Activated T-helper 1 cell treated with anti-CD3 and anti-CD28 coated beads, Interleukin-2, amount 50 U/mL, for 16 hours (primary cell): ENCODE measurements at regions not wholly inside any gene's neighbourhood (a gene's known extent, or its start where the extent isn't known, plus 50 kb on each side); places are given as distances from the start of the nearest gene placed in this dataset.
"Not testable (repeated sequence)": the region's sequence is repeated elsewhere in the genome, so short reads cannot be mapped to it uniquely, and the experiment has no call there.

Source experiments
- DNase-seq, 2 donors: peaks; one replicate each; pipeline ENCODE4 v3.0.0-alpha.2; 2020; ENCODE audit warnings: low read depth in 1 of 2, low spot score in 1 of 2

DNA sequence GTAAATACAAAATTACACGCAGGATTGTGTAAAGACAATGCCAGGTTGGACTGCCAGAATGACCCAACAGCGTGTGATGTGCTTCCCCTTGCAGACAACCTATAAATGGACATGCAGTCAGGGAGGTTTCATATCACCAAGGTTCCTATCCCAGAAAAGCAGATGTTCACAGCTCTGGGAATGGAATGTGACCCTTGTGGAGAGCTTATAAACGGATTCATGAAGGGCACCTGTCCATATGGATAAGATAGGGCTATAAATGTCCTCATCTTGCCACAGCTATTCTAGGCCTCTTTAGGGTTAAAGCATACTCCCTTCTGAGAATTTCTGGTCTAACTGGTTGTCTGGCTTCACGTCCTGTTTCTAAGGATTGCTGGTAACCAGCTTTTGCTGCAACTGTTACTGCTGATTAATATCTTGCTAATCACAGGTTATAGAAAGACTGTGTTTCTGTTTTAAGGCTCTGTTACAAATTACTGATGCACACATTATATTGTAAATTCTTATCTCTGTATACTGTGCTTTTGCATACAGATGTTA lies 285.4 kb upstream of the HSFY2 start:
- DNase-seq, result no peak

DNA sequence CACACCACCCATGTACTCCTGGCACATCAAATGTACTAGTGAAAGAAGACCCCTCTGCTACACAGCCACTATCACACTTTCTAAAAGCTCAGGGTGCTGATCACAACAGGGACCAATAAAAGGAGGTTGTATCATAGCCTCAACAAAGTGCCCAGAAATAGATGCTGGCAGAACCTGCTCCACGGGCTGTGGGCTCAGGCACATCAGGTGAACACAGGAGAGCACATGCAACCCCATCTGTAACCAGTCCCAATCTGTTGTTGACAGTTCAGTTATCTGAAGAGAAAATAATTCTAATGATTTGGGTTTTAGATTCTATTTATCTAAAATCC lies 282.6 kb upstream of the HSFY2 start:
- DNase-seq, result no peak

- no peak for DNase-seq
Measured at GRCh38 chrY:19055232-19056137, 281.9 kb upstream of the HSFY2 start.

GRCh38 chrY:19053806-19054205 lies 280.3 kb upstream of the HSFY2 start:
- no peak for DNase-seq

DNA sequence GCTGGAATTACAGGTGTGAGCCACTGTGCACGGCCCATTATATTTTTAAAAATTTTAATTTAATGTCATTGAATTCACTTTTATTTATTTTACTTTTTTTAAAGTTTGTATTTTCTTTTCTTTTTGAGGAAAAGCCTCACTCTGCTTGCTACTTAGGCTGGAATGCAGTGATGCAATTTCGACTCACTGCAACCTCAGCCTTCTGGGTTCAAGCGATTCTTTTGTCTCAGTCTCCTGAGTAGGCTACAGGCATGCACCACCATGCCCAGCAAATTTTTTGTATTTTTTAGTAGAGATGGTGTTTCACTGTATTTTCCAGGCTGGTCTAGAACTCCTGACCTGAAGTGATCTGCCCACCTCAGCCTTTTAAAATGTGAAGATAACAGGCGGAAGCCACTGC lies 277.5 kb upstream of the HSFY2 start:
- no peak for DNase-seq

DNA sequence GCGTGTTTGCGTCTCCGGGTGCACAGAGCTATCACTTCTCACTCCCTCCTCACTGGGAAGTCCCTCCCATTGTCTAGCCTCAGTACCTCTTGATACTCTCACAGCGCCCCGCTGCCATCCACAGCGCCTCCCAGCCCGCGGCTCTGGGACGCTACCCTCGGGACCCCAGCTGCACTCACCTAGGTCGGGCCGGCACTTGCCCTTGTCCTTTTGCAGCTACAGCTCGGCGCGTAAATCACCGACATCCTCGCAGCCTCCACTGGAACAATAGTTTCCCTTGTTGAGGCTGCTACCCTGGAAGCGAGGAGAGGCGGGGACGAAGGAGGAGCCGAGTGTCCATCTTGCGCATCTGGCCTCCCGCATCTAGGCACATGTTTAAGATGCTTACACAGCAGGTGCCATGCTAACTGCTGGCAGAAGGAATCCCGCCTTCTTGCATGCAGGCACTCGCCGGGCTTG lies 269.5 kb upstream of the HSFY2 start:
- DNase-seq, result no peak

GRCh38 chrY:19042306-19042958 lies 268.9 kb upstream of the HSFY2 start:
- no peak for DNase-seq

DNA sequence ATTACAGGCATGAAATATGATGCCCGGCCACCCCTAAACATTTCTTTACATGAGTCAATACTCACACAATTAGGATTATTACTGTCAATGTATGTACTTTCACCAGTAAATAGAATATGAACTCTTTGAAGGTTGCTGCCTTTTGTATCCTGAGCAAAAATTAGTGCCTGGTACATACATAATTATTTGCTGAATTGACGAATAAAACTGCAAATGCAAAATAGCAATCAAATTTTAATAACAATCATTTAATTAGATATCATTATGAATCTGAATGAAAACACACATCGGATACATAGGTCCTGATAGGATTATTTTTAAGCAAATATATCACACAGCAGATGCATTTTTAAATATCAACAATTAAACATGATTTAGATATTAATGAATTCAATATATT lies 253.1 kb upstream of the HSFY2 start:
- no peak for DNase-seq

DNA sequence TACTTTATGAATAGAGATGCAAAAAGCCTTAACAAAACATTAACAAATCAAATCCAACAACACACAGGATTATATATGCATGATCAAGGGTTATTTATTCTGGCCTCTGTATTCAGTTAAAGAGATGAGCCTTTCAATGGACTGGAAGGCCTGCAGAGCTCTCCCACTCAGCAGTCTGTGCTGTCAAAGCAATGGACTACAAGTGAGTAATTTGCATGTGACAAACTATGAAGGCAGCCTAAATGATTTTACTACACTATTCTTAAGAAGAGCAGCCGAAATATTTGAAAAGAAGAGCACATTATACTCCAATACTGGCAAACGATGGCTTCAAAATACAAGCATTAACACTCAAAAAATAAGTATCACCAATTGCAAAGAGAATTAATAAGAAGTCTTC lies 250.4 kb upstream of the HSFY2 start:
- DNase-seq, result no peak

GRCh38 chrY:19020193-19020592 lies 246.7 kb upstream of the HSFY2 start:
- no peak for DNase-seq

DNA sequence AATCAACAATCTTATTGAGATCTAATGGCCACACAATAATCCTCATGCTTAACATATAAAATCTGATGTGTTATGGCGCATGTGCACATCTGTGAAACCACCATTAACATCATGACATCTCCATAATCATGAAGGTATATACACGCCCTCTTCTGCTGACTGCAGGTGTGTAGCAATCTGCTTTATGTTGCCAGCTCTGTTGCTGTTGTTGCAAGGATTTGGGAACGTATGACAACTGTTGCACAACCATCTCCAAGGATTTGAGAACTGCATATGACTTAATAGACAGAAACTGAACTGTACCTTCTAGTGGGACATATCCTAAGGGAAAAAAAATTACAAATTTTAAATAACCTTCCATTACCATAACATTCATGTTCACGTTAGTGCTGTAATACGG lies 243.5 kb upstream of the HSFY2 start:
- no peak for DNase-seq

DNA sequence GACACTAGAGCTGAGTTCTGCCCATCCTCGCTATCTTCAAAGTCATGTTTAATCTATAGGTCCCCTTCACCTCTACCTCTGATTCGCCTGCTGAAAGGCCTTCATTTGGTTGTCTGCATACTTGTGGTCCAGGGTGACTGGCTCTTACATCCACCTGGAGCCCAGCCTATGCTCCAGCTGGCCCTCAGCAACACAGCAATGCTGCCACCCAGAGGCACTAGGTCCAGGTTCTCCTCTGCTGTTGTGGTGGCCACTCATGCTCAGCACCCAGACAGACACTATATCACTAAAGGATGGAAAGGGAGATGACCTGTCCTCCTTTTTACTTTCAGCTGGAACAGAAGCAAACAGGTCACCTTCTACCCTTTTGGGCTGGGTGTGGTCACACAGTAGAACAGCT lies 242.3 kb upstream of the HSFY2 start:
- no peak for DNase-seq

DNA sequence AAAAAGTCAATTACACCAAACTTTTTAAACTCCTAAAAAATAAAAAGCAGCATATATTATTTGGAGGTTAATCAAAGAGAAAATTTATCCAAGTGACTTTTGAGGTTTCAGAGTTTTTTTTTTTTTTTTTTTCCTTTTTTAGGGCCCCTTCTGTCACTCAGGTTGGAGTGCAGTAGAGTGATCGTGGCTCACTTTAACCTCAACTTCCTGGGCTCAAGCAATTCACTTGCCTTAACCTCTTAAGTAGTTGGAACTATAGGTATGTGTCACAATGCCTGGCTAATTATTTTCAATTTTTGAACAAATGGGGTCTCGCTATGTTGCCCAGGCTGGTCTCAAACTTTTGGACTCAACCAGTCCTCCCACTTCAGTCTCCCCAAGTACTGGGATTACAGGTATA lies 241.7 kb upstream of the HSFY2 start:
- no peak for DNase-seq

- no peak for DNase-seq
Measured at GRCh38 chrY:19012985-19013384, 239.4 kb upstream of the HSFY2 start.

DNA sequence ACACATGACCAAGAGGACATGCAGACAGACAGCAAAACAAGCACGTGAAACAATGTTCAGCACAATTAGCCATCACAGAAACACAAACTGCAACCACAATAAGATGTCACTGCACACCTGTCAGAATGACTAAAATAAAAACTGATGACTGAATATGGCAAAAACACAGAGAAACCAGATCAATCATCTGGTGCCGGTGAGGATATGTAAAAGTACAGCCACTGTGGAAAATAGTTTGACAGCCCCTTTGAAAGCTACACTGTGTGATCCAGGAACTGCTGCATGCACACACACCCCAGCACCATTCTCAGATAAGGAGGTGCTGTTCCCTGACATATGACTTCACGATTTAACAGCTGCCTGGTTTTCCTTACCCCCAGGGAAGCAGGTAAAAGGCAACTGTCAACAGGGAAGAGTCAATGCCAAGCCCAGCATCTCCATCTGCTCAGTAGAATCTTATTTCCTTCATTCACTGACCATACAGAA lies 238.1 kb upstream of the HSFY2 start:
- no peak for DNase-seq

DNA sequence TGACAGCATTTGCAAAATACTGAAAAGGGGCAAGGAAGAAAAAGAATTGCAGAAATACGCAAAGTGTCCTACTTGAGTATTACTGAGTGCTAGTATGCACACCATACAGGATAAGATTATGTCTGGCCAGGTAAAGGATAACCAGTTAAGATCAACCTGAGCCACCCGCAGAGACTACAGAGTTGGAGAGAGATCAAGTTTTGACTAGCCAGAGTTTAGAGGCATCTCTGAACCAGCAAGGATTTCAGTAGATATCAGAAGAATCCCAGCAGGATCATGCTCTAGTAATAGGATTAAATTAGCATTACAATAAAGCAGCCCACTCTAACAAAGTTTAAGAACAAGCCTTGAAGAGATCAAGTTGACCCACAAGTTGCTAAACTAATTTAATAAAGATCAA lies 232.7 kb upstream of the HSFY2 start:
- DNase-seq, result no peak

- DNase-seq, result no peak
Measured at GRCh38 chrY:19005579-19005978, 232.0 kb upstream of the HSFY2 start.

- no peak for DNase-seq
Measured at GRCh38 chrY:18997635-18998240, 224.2 kb upstream of the HSFY2 start.

- no peak for DNase-seq
Measured at GRCh38 chrY:18993480-18993879, 219.9 kb upstream of the HSFY2 start.

DNA sequence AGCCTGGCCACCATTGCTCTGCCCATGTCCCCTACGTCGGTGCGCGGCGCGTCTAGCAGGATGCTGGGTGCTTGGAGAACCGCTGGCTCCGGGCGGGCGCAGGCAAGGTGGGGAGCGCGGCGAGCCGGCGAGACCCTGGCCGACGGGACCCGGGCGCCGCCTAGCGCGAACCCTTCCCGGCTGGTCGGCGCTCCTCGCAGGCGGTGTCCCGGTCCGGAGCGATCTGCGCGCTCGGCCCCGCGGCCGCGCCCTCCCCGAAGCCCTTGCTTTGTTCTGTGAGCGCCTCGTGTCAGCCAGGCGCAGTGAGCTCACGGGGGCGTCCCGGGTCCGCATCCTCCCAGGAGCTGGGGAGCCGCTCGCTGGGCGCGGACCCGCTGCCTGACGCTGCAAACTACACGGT lies 219.1 kb upstream of the HSFY2 start:
- not testable (repeated sequence) for DNase-seq

- DNase-seq, result no peak
Measured at GRCh38 chrY:18989356-18989755, 215.8 kb upstream of the HSFY2 start.

- DNase-seq, result no peak
Measured at GRCh38 chrY:18966001-18966400, 192.5 kb upstream of the HSFY2 start.
